Glomerular endothelial cell (primary cell): ENCODE measurements at regions not wholly inside any gene's neighbourhood (a gene's known extent, or its start where the extent isn't known, plus 50 kb on each side); places are given as distances from the start of the nearest gene placed in this dataset.
"Not testable (repeated sequence)": the region's sequence is repeated elsewhere in the genome, so short reads cannot be mapped to it uniquely, and the experiment has no call there.

Experiments
- DNase-seq: peaks from one replicate; pipeline ENCODE4 v3.0.0-alpha.2; 2011; ENCODE audit warnings: low read depth, low spot score; ENCODE audit errors: extremely low read depth

GRCh38 chr11:24108609-24109008 lies 388.2 kb upstream of the LUZP2 start:
- no peak for DNase-seq

GRCh38 chr11:24122291-24122690 lies 374.6 kb upstream of the LUZP2 start:
- no peak for DNase-seq

- no peak for DNase-seq
Measured at GRCh38 chr11:24124876-24125275, 372.0 kb upstream of the LUZP2 start.

GRCh38 chr11:24131698-24132097 lies 365.2 kb upstream of the LUZP2 start:
- no peak for DNase-seq

GRCh38 chr11:24132471-24132870 lies 364.4 kb upstream of the LUZP2 start:
- no peak for DNase-seq

DNA sequence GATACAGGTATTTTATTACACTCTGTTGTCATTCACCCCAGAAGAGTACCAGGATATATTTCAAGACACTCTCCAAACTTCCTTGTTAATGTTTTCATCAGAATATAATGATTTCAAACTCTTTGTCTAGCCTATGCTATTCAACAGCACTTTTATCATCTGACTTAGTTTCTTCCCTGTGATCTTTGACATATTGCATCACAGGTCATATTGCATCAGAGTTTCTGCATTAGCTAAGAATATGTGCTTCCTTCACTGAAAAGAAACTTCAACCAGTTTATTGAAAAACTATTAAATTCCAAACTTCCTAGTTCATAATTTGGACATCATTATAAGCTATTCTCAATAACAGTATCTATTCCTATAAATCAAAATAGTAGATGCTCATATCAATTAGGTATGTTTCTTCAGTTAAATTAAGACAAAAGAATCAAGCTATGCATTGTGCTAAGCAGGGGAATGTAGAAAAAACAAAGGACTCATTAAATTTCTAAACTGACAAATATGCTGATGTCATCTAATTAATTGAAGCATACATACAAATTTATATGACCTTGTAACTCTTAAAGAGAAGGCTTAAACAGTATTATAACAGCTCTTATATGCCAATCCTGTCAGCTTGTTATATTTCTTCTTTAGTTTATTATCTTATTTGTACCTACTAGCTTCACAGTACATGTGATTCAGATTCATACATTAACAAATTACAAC lies 361.8 kb upstream of the LUZP2 start:
- DNase-seq = no peak

GRCh38 chr11:24142062-24142461 lies 354.8 kb upstream of the LUZP2 start:
- no peak for DNase-seq

DNA sequence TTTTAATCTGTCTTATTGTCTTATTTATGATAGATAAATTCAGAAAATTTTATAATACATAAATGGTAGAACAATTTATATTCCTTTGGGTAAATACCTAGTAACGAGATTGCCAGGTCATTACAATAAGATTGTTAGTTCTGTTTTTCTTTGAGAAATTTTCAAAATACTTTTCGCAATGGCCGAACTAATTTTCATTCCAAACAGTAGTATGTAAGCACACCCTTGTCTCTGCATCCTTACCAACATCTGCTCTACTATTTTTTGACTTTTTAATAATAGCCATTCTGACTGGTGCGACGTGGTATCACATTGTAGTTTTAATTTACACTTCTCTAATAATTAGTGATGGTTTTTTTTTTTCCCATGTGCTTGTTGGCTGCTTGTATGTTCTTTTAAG lies 351.4 kb upstream of the LUZP2 start:
- no peak for DNase-seq

- no peak for DNase-seq
Measured at GRCh38 chr11:24153337-24153736, 343.5 kb upstream of the LUZP2 start.

GRCh38 chr11:24155792-24156191 lies 341.1 kb upstream of the LUZP2 start:
- no peak for DNase-seq

- DNase-seq = no peak
Measured at GRCh38 chr11:24157316-24157715, 339.5 kb upstream of the LUZP2 start.

- no peak for DNase-seq
Measured at GRCh38 chr11:24161587-24161986, 335.3 kb upstream of the LUZP2 start.

DNA sequence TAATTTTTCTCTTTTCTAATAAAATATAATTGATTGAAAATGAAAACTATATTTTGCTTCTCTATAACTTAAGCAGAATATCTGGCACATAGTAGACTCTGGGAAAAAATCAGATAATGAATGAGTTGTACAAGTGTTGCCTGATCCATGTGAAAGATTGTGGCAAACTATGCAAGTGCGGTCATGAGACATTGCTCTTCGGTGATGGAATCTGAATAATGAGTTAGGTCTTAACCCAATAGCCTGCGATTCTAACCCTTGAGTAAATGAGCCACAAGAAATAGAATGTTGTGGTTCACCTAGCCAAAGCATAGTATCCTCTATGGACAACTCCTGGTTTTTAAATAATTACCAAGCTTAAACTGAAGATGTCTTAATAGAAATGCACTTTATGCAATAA lies 333.7 kb upstream of the LUZP2 start:
- no peak for DNase-seq

GRCh38 chr11:24163841-24164240 lies 333.0 kb upstream of the LUZP2 start:
- no peak for DNase-seq

GRCh38 chr11:24171869-24172268 lies 325.0 kb upstream of the LUZP2 start:
- DNase-seq = no peak

GRCh38 chr11:24181395-24182047 lies 315.3 kb upstream of the LUZP2 start:
- DNase-seq = no peak

GRCh38 chr11:24185535-24185934 lies 311.3 kb upstream of the LUZP2 start:
- DNase-seq = not testable (repeated sequence)

- no peak for DNase-seq
Measured at GRCh38 chr11:24196733-24197132, 300.1 kb upstream of the LUZP2 start.

DNA sequence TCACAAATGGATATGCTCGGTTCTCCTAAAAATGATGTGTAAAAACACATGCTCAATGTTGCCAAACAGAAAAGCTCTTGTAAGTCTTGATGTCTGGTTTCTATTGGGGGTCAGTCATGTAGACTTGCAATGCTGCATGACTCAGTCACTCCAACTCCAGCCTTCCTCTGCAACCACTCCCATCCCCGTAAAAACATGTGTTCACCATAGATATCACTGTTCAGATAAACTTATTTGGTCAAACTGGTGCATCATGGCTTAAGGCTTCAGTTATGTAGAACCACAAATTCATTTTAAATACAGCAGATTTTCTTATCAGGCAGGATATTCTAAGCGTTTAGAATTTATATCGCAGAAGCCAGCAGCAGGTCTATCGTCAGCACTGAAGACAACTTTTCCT lies 298.4 kb upstream of the LUZP2 start:
- no peak for DNase-seq

DNA sequence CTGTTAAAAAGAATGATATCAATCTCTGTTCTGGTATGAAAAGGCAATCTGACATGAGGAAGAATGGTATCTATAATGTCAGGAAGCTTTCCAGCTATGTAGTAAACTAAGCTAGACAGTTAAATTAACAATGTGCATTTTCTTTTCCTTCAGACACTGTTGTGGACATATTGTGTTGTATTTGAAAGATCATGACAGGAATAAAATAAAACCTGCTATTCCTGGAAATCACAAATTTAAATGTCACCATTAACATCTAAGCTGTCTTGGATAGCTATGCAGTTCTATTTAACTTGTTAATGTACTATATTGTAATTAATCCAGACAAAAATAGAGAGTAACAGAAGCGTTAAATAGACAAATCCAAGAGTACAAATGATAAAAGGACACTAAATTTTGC lies 297.4 kb upstream of the LUZP2 start:
- no peak for DNase-seq

DNA sequence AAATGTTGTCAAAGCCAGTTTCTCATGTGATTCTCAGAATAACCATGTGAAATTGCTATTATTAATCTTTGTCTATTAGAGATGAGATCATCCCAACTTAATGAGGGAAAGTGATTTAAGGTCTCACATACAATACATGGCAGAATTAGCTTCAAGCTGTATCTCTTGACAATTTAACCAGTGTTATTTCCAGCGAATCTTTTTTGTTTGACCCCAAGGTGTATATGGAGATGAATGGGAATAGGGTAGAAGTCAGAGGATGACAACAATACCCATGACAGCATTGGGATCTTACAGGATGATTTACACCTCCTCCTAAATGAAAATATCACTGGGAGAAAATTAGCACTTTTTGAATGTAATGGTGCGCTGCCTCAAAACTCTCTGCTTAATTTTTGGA lies 290.8 kb upstream of the LUZP2 start:
- no peak for DNase-seq

DNA sequence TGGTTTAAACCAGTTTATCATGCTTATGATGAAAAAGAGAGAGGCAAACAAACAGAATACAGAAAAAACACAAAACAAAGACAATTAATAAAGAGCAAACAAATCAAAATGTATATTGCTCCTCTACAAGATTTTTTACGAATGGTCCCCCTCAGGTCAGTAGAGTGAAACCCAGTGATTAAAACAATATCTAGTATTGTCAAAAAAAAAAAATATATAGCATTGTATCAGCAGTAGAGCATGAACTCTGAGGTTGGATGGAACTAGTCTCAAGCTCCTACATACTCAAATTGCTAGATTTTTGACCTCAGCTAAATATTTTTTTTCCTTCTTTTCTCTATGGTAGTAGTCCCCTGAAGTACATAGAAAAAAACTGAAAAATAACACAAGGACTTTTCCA lies 290.3 kb upstream of the LUZP2 start:
- no peak for DNase-seq

DNA sequence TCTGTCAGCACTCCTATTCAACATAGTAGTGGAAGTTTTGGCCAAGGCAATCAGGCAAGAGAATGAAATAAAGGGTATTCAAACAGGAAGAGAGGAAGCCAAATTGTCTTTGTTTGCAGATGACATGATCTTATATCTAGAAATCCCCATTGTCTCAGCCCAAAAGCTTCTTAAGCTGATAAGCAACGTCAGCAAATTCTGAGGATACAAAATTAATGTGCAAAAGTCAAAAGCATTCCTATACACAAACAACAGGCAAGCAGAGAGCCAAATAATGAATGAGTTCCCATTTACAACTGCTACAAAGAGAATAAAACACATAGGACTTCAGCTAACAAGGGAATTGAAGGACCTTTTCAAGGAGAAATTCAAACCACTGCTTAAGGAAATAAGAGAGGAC lies 280.4 kb upstream of the LUZP2 start:
- no peak for DNase-seq
